Loucy (cell line): ENCODE measurements at regions not wholly inside any gene's neighbourhood (a gene's known extent, or its start where the extent isn't known, plus 50 kb on each side); places are given as distances from the start of the nearest gene placed in this dataset.

Experiments
- H2AFZ ChIP-seq: fragments of 200-600 bp; sonication (generic); 2 replicates; pipeline ENCODE4 v1.6.0; 2016; ENCODE audit warnings: antibody characterized with exemption, mild to moderate bottlenecking, low read length, moderate library complexity
- H3F3A ChIP-seq: fragments of 200-600 bp; 2 replicates; pipeline ENCODE4 v1.6.0; 2016; ENCODE audit warnings: antibody characterized with exemption, low read depth, mild to moderate bottlenecking
- H3K27me3 ChIP-seq: fragments of 200-600 bp; sonication (generic); 2 replicates; pipeline ENCODE4 v1.6.1; 2014; ENCODE audit warnings: low read length, mild to moderate bottlenecking; ENCODE audit not compliant: insufficient read depth, poor library complexity, severe bottlenecking
- H3K36me3 ChIP-seq: fragments of 200-600 bp; sonication (generic); 2 replicates; pipeline ENCODE4 v1.6.1; 2016; ENCODE audit warnings: low read length; ENCODE audit not compliant: insufficient read depth
- H3K4me1 ChIP-seq: fragments of 200-600 bp; sonication (generic); 2 replicates; pipeline ENCODE4 v1.5.1; 2014; ENCODE audit warnings: low read length, mild to moderate bottlenecking; ENCODE audit not compliant: insufficient read depth, poor library complexity, severe bottlenecking
- H3K4me2 ChIP-seq: fragments of 200-600 bp; sonication (generic); 2 replicates; pipeline ENCODE4 v1.6.0; 2014; ENCODE audit warnings: antibody characterized with exemption, low read length, low read depth, mild to moderate bottlenecking; ENCODE audit not compliant: poor library complexity, severe bottlenecking
- H3K4me3 ChIP-seq: fragments of 200-600 bp; sonication (generic); 2 replicates; pipeline ENCODE4 v1.5.1; 2014; ENCODE audit warnings: low read length, mild to moderate bottlenecking, mixed read lengths; ENCODE audit not compliant: poor library complexity, severe bottlenecking
- H3K79me2 ChIP-seq: fragments of 200-600 bp; sonication (generic); 2 replicates; pipeline ENCODE4 v1.6.1; 2014; ENCODE audit warnings: low read length; ENCODE audit not compliant: insufficient read depth
- H3K9ac ChIP-seq: fragments of 200-600 bp; sonication (generic); 2 replicates; pipeline ENCODE4 v1.6.0; 2014; ENCODE audit warnings: mild to moderate bottlenecking, low read depth, low read length, moderate library complexity; ENCODE audit not compliant: poor library complexity, severe bottlenecking
- H3K9me2 ChIP-seq: fragments of 200-600 bp; sonication (generic); replicated peaks from 2 replicates; pipeline ENCODE4 v1.6.1; 2016; ENCODE audit warnings: low read depth, low read length, mixed read lengths
- H3K9me3 ChIP-seq: fragments of 200-600 bp; sonication (generic); 2 replicates; pipeline ENCODE4 v1.6.1; 2014; ENCODE audit warnings: mild to moderate bottlenecking, antibody characterized with exemption, low read length, low read depth; ENCODE audit not compliant: insufficient read depth
- H4K20me1 ChIP-seq: fragments of 200-600 bp; sonication (generic); 2 replicates; pipeline ENCODE4 v1.6.0; 2014; ENCODE audit warnings: antibody characterized with exemption, low read length, mild to moderate bottlenecking; ENCODE audit not compliant: insufficient read depth, poor library complexity, severe bottlenecking
- CTCF ChIP-seq: fragments of 200-600 bp; sonication (generic); conservative IDR thresholded peaks from 2 replicates; pipeline ENCODE4 v1.5.1; 2014; ENCODE audit warnings: mild to moderate bottlenecking, antibody characterized with exemption, low read length
- EZH2phosphoT487 ChIP-seq: fragments of 200-600 bp; IDR thresholded peaks from 2 replicates; pipeline ENCODE4 v1.6.1; 2018; ENCODE audit warnings: antibody characterized with exemption, mild to moderate bottlenecking, moderate library complexity, borderline replicate concordance

GRCh38 chr16:26275021-26275590, 583.3 kb downstream of the HS3ST4 start:
- Histone ChIP-seq H2AFZ (no peak overlapping the region), H4K20me1 (no peaks in the 10 kb centered on the region), H3K4me2 (no peak overlapping the region), H3K9me3 (no peaks in the 10 kb centered on the region), H3K4me3 (no peak overlapping the region), H3K9ac (no peak overlapping the region), H3K79me2 (no peaks in the 10 kb centered on the region), H3K36me3 (no peaks in the 10 kb centered on the region), H3F3A (no peaks in the 10 kb centered on the region), H3K9me2 (no peaks in the 10 kb centered on the region), H3K27me3 (no peaks in the 10 kb centered on the region), H3K4me1 (peaks cover 14% of the 10 kb centered on the region)
- TF ChIP-seq CTCF (no peak), EZH2phosphoT487 (no peak)

- no peak for TF ChIP-seq CTCF
- Histone ChIP-seq H4K20me1 (no peaks in the 10 kb centered on the region), H3K9ac (no peak overlapping the region), H3K36me3 (no peaks in the 10 kb centered on the region), H3K27me3 (no peaks in the 10 kb centered on the region), H3K4me1 (peaks cover 2% of the 10 kb centered on the region), H3K79me2 (no peaks in the 10 kb centered on the region), H3K9me3 (no peaks in the 10 kb centered on the region), H2AFZ (no peak overlapping the region), H3K4me3 (no peak overlapping the region), H3K9me2 (no peaks in the 10 kb centered on the region), H3K4me2 (no peak overlapping the region), H3F3A (no peaks in the 10 kb centered on the region)
Observed at GRCh38 chr16:26276289-26276688, 584.5 kb downstream of the HS3ST4 start.

GRCh38 chr16:26281381-26282110, 589.8 kb downstream of the HS3ST4 start:
- no peaks in the 10 kb centered on the region for H4K20me1 ChIP-seq
- H3K4me3 ChIP-seq: no peak overlapping the region
- H2AFZ ChIP-seq: no peak overlapping the region
- no peak overlapping the region for H3K9ac ChIP-seq
- no peaks in the 10 kb centered on the region for H3K79me2 ChIP-seq
- no peaks in the 10 kb centered on the region for H3K9me3 ChIP-seq
- H3K9me2 ChIP-seq: no peaks in the 10 kb centered on the region
- no peaks in the 10 kb centered on the region for H3F3A ChIP-seq
- H3K27me3 ChIP-seq: no peaks in the 10 kb centered on the region
- no peaks in the 10 kb centered on the region for H3K4me1 ChIP-seq
- H3K4me2 ChIP-seq: no peak overlapping the region
- TF ChIP-seq CTCF: no peak
- no peak for TF ChIP-seq EZH2phosphoT487
- no peaks in the 10 kb centered on the region for H3K36me3 ChIP-seq
